ENCODE measurements at regions not wholly inside any gene's neighbourhood (a gene's known extent, or its start where the extent isn't known, plus 50 kb on each side); places are given as distances from the start of the nearest gene placed in this dataset.

DNA sequence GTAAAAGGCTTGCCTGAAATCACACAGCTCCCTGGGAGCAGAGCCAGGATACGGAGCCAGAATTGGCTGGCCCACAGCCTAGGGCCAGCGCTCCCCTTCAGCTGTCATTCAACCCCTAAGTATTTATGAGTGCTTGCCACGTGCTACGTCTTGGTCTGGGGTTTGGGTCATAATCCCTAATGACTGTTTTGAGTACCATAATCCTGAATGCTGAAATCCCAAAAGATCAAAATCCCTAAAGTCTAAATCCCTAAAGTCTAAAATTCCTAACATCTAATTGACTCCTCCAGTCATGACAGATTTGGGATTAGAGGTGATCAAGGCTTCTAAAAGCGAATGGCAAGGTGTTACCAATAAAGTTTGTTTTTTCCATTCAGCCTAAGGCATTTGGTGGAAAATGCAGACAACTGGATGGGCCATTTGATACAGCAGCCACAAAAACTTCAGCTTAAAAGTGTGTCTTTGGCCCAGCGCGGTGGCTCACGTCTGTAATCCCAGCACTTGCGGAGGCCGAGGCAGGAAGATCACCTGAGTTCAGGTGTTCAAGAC is 59.8 kb upstream of the PRR5 start:
- TF ChIP-seq, protein P1, sequence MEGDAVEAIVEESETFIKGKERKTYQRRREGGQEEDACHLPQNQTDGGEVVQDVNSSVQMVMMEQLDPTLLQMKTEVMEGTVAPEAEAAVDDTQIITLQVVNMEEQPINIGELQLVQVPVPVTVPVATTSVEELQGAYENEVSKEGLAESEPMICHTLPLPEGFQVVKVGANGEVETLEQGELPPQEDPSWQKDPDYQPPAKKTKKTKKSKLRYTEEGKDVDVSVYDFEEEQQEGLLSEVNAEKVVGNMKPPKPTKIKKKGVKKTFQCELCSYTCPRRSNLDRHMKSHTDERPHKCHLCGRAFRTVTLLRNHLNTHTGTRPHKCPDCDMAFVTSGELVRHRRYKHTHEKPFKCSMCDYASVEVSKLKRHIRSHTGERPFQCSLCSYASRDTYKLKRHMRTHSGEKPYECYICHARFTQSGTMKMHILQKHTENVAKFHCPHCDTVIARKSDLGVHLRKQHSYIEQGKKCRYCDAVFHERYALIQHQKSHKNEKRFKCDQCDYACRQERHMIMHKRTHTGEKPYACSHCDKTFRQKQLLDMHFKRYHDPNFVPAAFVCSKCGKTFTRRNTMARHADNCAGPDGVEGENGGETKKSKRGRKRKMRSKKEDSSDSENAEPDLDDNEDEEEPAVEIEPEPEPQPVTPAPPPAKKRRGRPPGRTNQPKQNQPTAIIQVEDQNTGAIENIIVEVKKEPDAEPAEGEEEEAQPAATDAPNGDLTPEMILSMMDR (IDR thresholded peaks at IDR 0.05) = no peak
- no peak for TF ChIP-seq EZH2 (IDR thresholded peaks at IDR 0.05)
